ENCODE measurements at regions not wholly inside any gene's neighbourhood (a gene's known extent, or its start where the extent isn't known, plus 50 kb on each side); places are given as distances from the start of the nearest gene placed in this dataset.

DNA sequence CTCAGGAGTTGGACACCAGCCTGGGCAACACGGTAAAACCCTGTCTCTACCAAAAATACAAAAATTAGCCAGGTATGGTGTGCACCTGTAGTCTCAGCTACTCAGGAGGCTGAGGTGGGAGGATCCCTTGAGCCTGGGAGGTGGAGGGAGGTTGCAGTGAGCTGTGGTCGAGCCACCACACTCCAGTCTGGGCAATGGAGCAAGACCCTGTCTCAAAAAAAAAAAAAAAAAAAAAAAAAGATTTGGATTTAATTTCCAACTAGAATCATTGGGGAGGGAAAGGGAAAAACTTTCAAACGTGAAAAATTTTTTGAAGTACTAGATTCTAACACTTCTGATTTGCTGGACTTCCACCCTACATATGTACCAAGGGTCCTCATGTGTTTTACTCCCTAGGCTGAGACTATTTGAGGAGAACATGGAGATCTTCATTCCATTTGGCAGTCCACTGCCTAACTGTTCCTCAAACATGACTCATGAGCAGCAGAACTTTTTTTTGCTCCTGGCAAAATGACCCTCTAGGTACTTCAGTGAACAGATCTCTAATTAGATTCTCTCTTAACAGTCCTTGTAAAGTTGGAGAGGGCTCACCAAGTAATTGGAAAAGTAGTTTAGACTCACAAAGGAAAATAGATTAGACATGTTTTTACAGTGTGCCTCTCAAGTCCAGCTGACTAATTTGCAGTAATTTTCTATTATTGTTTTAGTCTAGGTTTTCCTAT lies 267.6 kb downstream of the METTL4 start:
- no peak for ATAC-seq (ENCODE audit: poor library complexity)
- H3K27ac ChIP-seq (ENCODE audit: low read depth in 1 of 2, low read length in 2 of 2): no peak overlapping the region
- peaks cover 5 to 14% of the 10 kb centered on the region in 2 experiments for H3K27me3 ChIP-seq (ENCODE audit: control insufficient read depth in 1 of 2, insufficient read depth in 2 of 2, low read length in 2 of 2)
- H3K4me3 ChIP-seq (ENCODE audit: low read length): no peak overlapping the region
- intact Hi-C loops (cut with DNase I, micrococcal nuclease): no loop called here
- H3K9me3 ChIP-seq (ENCODE audit: control insufficient read depth in 1 of 2, insufficient read depth in 1 of 2, low read length in 2 of 2): no peaks in the 10 kb centered on the region
- CTCF ChIA-PET: no interaction called here
- no peaks in the 10 kb centered on the region for H3K4me1 ChIP-seq (ENCODE audit: insufficient read depth, low read length)
- Mint-ChIP-seq H3K27ac (no peak overlapping the region), H3K9me3 (no peaks in the 10 kb centered on the region), H3K27me3 (peaks cover 40% of the 10 kb centered on the region), H3K36me3 (ENCODE audit: low read depth) (no peaks in the 10 kb centered on the region), H3K4me3 (no peak overlapping the region), H3K4me1 (ENCODE audit: low read depth) (no peaks in the 10 kb centered on the region)
- no peaks in the 10 kb centered on the region for H3K36me3 ChIP-seq (ENCODE audit: insufficient read depth, low read length)
- TF ChIP-seq CTCF (IDR thresholded peaks at IDR 0.05): no peak
- no peak for DNase-seq
- POLR2A ChIA-PET: no interaction called here

GRCh38 chr18:2304378-2305175 lies 266.7 kb downstream of the METTL4 start:
- H3K9me3 Mint-ChIP-seq: no peaks in the 10 kb centered on the region
- Histone ChIP-seq H3K4me3 (ENCODE audit: low read length) (no peak overlapping the region), H3K36me3 (ENCODE audit: insufficient read depth, low read length) (no peaks in the 10 kb centered on the region), H3K4me1 (ENCODE audit: insufficient read depth, low read length) (no peaks in the 10 kb centered on the region), H3K9me3 (ENCODE audit: control insufficient read depth in 1 of 2, insufficient read depth in 1 of 2, low read length in 2 of 2) (no peaks in the 10 kb centered on the region), H3K27ac (ENCODE audit: low read depth in 1 of 2, low read length in 2 of 2) (no peak overlapping the region), H3K27me3 (ENCODE audit: control insufficient read depth in 1 of 2, insufficient read depth in 2 of 2, low read length in 2 of 2) (peaks cover 5 to 23% of the 10 kb centered on the region in 2 experiments)
- H3K36me3 Mint-ChIP-seq (ENCODE audit: low read depth): no peaks in the 10 kb centered on the region
- DNase-seq (no peak), ATAC-seq (ENCODE audit: poor library complexity) (no peak)
- H3K4me3 Mint-ChIP-seq: no peak overlapping the region
- no peak for TF ChIP-seq CTCF (IDR thresholded peaks at IDR 0.05)
- ChIA-PET POLR2A (no interaction called here), CTCF (no interaction called here)
- intact Hi-C loops (cut with DNase I, micrococcal nuclease): no loop called here
- no peak overlapping the region for H3K27ac Mint-ChIP-seq
- peaks cover 34% of the 10 kb centered on the region for H3K27me3 Mint-ChIP-seq
- no peaks in the 10 kb centered on the region for H3K4me1 Mint-ChIP-seq (ENCODE audit: low read depth)

GRCh38 chr18:2306606-2307005 lies 264.7 kb downstream of the METTL4 start:
- Mint-ChIP-seq H3K4me3 (no peak overlapping the region), H3K4me1 (ENCODE audit: low read depth) (no peaks in the 10 kb centered on the region), H3K9me3 (no peaks in the 10 kb centered on the region), H3K27ac (no peak overlapping the region), H3K27me3 (peaks cover 24% of the 10 kb centered on the region), H3K36me3 (ENCODE audit: low read depth) (no peaks in the 10 kb centered on the region)
- no peak for DNase-seq
- CTCF ChIA-PET: no interaction called here
- Histone ChIP-seq H3K36me3 (ENCODE audit: insufficient read depth, low read length) (no peaks in the 10 kb centered on the region), H3K4me1 (ENCODE audit: insufficient read depth, low read length) (no peaks in the 10 kb centered on the region), H3K27ac (ENCODE audit: low read depth in 1 of 2, low read length in 2 of 2) (no peak overlapping the region), H3K9me3 (ENCODE audit: control insufficient read depth in 1 of 2, insufficient read depth in 1 of 2, low read length in 2 of 2) (no peaks in the 10 kb centered on the region), H3K4me3 (ENCODE audit: low read length) (no peak overlapping the region), H3K27me3 (ENCODE audit: control insufficient read depth in 1 of 2, insufficient read depth in 2 of 2, low read length in 2 of 2) (peaks cover 0 to 29% of the 10 kb centered on the region in 2 experiments)
- intact Hi-C loops (cut with DNase I, micrococcal nuclease): no loop called here
- no peak for ATAC-seq (ENCODE audit: poor library complexity)
- no peak for TF ChIP-seq CTCF (IDR thresholded peaks at IDR 0.05)
- POLR2A ChIA-PET: no interaction called here
